Endodermal cell (in vitro differentiated cells): ENCODE measurements at regions not wholly inside any gene's neighbourhood (a gene's known extent, or its start where the extent isn't known, plus 50 kb on each side); places are given as distances from the start of the nearest gene placed in this dataset.
A peak's percentile ranks its signal among the peaks of the same experiment; 100 is the strongest.

Experiments
- DNase-seq: peaks from one replicate; pipeline ENCODE4 v3.0.0-alpha.2; 2017
- H3K27ac ChIP-seq: 2 replicates; pipeline ENCODE4 v1.5.1; 2013; ENCODE audit warnings: mild to moderate bottlenecking, low read depth, low read length, moderate library complexity
- H3K27me3 ChIP-seq: 2 replicates; pipeline ENCODE4 v1.6.1; 2013; ENCODE audit warnings: mild to moderate bottlenecking, low read length, moderate library complexity; ENCODE audit not compliant: insufficient read depth, control insufficient read depth, poor library complexity, severe bottlenecking
- H3K36me3 ChIP-seq: 2 replicates; pipeline ENCODE4 v1.7.0; 2013; ENCODE audit warnings: mild to moderate bottlenecking, low read length, moderate library complexity; ENCODE audit not compliant: control insufficient read depth, insufficient read depth
- H3K4me1 ChIP-seq: one replicate; pipeline ENCODE4 v1.7.0; 2013; ENCODE audit warnings: low read length; ENCODE audit not compliant: control insufficient read depth, insufficient read depth
- H3K4me3 ChIP-seq: 2 replicates; pipeline ENCODE4 v1.5.1; 2013; ENCODE audit warnings: mild to moderate bottlenecking, low read length, moderate library complexity
- H3K9ac ChIP-seq: 2 replicates; pipeline ENCODE4 v1.6.1; 2013; ENCODE audit warnings: mild to moderate bottlenecking, low read length, moderate library complexity; ENCODE audit not compliant: poor library complexity, severe bottlenecking; ENCODE audit errors: extremely low read depth
- H3K9me3 ChIP-seq: 2 replicates; pipeline ENCODE4 v1.6.1; 2013; ENCODE audit warnings: mild to moderate bottlenecking, low read length, moderate library complexity; ENCODE audit not compliant: control insufficient read depth
- H3K27ac Mint-ChIP-seq: 2 replicates; pipeline ENCODE4 v1.8.0; 2020; ENCODE audit warnings: mixed read lengths
- H3K27me3 Mint-ChIP-seq: 2 replicates; pipeline ENCODE4 v1.8.0; 2021; ENCODE audit warnings: mild to moderate bottlenecking, mixed read lengths; ENCODE audit not compliant: insufficient read depth
- H3K36me3 Mint-ChIP-seq: 2 replicates; pipeline ENCODE4 v1.8.0; 2020; ENCODE audit warnings: low read depth, mixed read lengths
- H3K4me1 Mint-ChIP-seq: 2 replicates; pipeline ENCODE4 v1.8.0; 2020; ENCODE audit warnings: mixed read lengths
- H3K4me3 Mint-ChIP-seq: 2 replicates; pipeline ENCODE4 v1.8.0; 2020; ENCODE audit warnings: mild to moderate bottlenecking, moderate library complexity, mixed read lengths
- H3K9me3 Mint-ChIP-seq: 2 replicates; pipeline ENCODE4 v1.8.0; 2020; ENCODE audit warnings: mild to moderate bottlenecking, mixed read lengths
- WGBS, 2 experiments: methylation state at CpG; one replicate each; pipeline versions ENCODE4 v1.1.5 to v1.1.7; 2013; ENCODE audit warnings: missing lambda C conversion rate in 2 of 2, mixed read lengths in 1 of 2; ENCODE audit not compliant: insufficient coverage in 1 of 2, insufficient read length in 1 of 2; 5-methylcytosine and 5-hydroxymethylcytosine counted together
- TF ChIP-seq, protein P1 (sequence below): fragments of 200-600 bp; sonication (generic); conservative IDR thresholded peaks from 2 replicates; pipeline ENCODE4 v1.5.0; 2021; ENCODE audit warnings: antibody characterized with exemption, mild to moderate bottlenecking

DNA sequence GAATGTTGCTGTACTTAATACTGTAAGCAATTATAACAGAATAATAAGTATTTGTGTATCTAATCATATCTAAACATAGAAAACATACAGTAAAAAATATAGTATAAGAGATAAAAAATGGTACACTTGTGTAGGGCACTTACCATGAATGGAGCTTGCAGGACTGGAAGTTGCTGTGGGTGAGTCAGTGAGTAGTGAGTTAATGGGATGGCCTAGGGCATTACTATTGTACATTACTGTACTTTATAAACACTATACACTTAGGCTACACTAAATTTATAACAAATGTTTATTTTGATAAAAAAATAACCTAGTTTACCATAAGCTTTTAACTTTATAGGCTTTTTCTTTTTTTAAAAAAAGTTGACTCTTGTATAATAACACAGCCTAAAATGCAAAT, 1071.2 kb upstream of the SEL1L start:
- Mint-ChIP-seq H3K27ac (no peak overlapping the region), H3K27me3 (no peaks in the 10 kb centered on the region), H3K9me3 (no peaks in the 10 kb centered on the region), H3K4me1 (no peaks in the 10 kb centered on the region), H3K36me3 (no peaks in the 10 kb centered on the region), H3K4me3 (no peak overlapping the region)
- H3K27ac ChIP-seq, result no peak overlapping the region
- no peak for DNase-seq
- TF ChIP-seq, protein P1, sequence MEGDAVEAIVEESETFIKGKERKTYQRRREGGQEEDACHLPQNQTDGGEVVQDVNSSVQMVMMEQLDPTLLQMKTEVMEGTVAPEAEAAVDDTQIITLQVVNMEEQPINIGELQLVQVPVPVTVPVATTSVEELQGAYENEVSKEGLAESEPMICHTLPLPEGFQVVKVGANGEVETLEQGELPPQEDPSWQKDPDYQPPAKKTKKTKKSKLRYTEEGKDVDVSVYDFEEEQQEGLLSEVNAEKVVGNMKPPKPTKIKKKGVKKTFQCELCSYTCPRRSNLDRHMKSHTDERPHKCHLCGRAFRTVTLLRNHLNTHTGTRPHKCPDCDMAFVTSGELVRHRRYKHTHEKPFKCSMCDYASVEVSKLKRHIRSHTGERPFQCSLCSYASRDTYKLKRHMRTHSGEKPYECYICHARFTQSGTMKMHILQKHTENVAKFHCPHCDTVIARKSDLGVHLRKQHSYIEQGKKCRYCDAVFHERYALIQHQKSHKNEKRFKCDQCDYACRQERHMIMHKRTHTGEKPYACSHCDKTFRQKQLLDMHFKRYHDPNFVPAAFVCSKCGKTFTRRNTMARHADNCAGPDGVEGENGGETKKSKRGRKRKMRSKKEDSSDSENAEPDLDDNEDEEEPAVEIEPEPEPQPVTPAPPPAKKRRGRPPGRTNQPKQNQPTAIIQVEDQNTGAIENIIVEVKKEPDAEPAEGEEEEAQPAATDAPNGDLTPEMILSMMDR, result no peak
- no peak overlapping the region for H3K9ac ChIP-seq
- no peaks in the 10 kb centered on the region for H3K36me3 ChIP-seq
- H3K27me3 ChIP-seq, result no peaks in the 10 kb centered on the region
- H3K4me1 ChIP-seq, result no peaks in the 10 kb centered on the region
- H3K4me3 ChIP-seq, result no peak overlapping the region
- no peaks in the 10 kb centered on the region for H3K9me3 ChIP-seq

DNA sequence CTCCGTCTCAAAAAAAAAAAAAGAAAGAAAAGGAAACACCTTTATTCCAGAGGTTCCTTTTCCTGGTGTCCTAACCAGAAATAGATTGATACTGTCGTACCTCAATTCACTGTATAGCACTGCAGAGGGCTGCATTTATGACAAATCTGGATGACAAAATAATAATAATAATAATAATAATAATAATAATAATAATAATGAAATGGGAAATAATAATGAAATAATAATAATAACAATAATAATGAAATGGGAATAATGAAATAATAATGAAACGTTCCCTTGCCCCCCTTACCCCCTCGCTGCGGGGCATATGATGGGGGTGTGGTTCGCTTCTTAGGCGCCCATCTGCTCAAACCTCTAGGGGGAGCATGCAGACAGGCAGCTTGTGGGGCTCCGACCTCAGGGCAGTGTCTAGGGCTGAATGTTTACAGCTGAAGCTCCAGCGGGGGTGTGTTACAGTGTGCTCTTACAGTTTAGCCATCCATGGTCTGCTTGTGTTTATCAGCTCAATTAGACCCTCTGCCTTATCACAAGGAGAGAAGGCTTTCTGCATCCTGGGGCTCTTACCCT, 1088.3 kb upstream of the SEL1L start:
- no peaks in the 10 kb centered on the region for H3K36me3 ChIP-seq
- H3K4me3 ChIP-seq, result no peak overlapping the region
- no peaks in the 10 kb centered on the region for H3K27me3 ChIP-seq
- TF ChIP-seq, protein P1, result peak; percentile 57
- WGBS, 2 experiments, result 79 to 89% methylated on average over 2 to 9 of the region's 9 CpGs
- no peak overlapping the region for H3K27ac Mint-ChIP-seq
- H3K4me1 ChIP-seq, result no peaks in the 10 kb centered on the region
- H3K36me3 Mint-ChIP-seq, result no peaks in the 10 kb centered on the region
- no peaks in the 10 kb centered on the region for H3K4me1 Mint-ChIP-seq
- H3K9me3 Mint-ChIP-seq, result peaks cover 5% of the 10 kb centered on the region
- H3K4me3 Mint-ChIP-seq, result no peak overlapping the region
- H3K9ac ChIP-seq, result no peak overlapping the region
- H3K27me3 Mint-ChIP-seq, result peaks cover 4% of the 10 kb centered on the region
- H3K9me3 ChIP-seq, result peaks cover 3% of the 10 kb centered on the region
- no peak overlapping the region for H3K27ac ChIP-seq
- DNase-seq, result peak; percentile 60

DNA sequence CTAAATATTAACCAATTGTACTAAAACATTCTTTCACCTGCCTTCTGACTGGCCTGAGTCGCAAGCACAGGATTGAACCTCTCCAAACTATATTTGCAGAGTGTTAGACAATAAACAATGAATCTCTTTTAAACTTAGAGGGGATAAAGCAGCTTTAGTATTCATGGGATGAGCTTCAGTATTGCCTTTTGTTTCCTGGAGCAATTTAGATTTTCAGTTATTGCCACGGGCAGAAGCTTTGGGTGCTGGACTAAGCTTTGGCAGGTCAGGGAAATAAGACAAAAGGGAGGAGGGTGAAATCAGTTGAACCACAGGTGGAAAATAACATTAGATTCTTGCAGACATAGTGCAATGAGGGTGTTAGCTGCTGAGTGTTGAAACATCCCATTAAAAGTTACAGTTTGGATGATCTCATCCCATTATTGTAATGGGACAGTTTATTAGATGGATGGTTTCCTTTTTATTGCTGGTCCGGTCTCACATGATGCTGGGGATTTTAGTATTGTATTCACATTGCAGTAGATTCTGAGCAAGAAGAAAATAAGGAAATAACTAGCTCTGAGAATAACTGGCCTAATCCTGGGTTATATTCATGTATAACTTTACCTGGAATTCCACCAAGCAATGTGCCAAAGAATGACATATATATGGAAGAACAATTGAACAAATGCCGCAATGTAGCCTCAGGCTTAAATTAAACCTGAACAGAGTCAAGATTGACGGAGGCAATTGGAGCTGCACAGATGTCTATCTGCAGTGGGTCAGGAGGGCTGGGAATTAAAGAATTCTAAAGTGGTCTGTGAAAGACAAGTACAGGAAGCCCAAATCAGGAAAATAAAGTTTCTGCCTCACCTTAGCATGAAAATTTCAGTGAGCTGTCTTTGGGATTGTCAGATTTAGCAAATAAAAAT, 1092.8 kb upstream of the SEL1L start:
- Mint-ChIP-seq H3K4me1 (no peaks in the 10 kb centered on the region), H3K4me3 (no peak overlapping the region), H3K27ac (no peak overlapping the region), H3K9me3 (peaks cover 5% of the 10 kb centered on the region), H3K27me3 (peaks cover 6% of the 10 kb centered on the region), H3K36me3 (no peaks in the 10 kb centered on the region)
- no peaks in the 10 kb centered on the region for H3K36me3 ChIP-seq
- H3K27me3 ChIP-seq, result no peaks in the 10 kb centered on the region
- H3K9me3 ChIP-seq, result no peaks in the 10 kb centered on the region
- no peak for DNase-seq
- no peak overlapping the region for H3K27ac ChIP-seq
- no peak overlapping the region for H3K9ac ChIP-seq
- WGBS, 2 experiments, result 67 to 75% methylated on average over 3 to 5 of the region's 5 CpGs
- H3K4me1 ChIP-seq, result no peaks in the 10 kb centered on the region
- no peak overlapping the region for H3K4me3 ChIP-seq
- TF ChIP-seq, protein P1, result no peak
